DOHH2 (cell line): ENCODE measurements at regions not wholly inside any gene's neighbourhood (a gene's known extent, or its start where the extent isn't known, plus 50 kb on each side); places are given as distances from the start of the nearest gene placed in this dataset.

ENCODE experiments used
- CTCF ChIP-seq: fragments of 200-600 bp; sonication (generic); IDR thresholded peaks from one replicate; pipeline ENCODE4 v1.5.1; 2014; ENCODE audit warnings: antibody characterized with exemption, mild to moderate bottlenecking, low read depth, low read length; ENCODE audit not compliant: poor library complexity, severe bottlenecking
- EZH2phosphoT487 ChIP-seq: fragments of 200-600 bp; sonication (generic); IDR thresholded peaks from 2 replicates; pipeline ENCODE4 v1.6.1; 2017; ENCODE audit warnings: borderline replicate concordance, mild to moderate bottlenecking, antibody characterized with exemption, low read length, moderate library complexity, mixed read lengths

GRCh38 chr10:130471486-130471885, 335.3 kb downstream of the GLRX3 start:
- no peak for TF ChIP-seq CTCF
- no peak for TF ChIP-seq EZH2phosphoT487
